GM18867 (cell line): ENCODE measurements at regions not wholly inside any gene's neighbourhood (a gene's known extent, or its start where the extent isn't known, plus 50 kb on each side); places are given as distances from the start of the nearest gene placed in this dataset.
"Not testable (repeated sequence)": the region's sequence is repeated elsewhere in the genome, so short reads cannot be mapped to it uniquely, and the experiment has no call there.

Experiments used
- ATAC-seq: cut with Tn5 transposase; IDR thresholded peaks from one replicate; pipeline ENCODE4 v1.9.1; 2021; ENCODE audit warnings: mild to moderate bottlenecking, moderate library complexity; ENCODE audit not compliant: unreplicated experiment

DNA sequence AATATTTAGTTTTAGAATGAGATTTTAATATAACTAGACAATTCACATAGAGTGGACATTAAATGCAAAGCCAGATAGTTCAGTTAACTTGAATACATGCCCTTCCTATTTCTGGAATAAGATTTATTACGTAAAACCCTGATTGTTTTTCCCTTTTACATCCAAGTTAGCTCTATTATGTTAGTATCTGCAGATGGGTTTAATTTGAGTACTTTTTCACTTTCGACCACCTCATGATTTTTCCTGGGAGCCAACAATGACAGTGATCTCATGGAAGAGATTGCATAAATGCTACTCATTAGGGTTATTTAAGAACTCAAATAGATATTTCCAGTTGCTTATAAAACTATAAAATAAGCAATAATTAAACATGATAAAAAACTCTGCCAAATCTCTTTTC is 199.4 kb upstream of the PTGFR start:
- no peak for ATAC-seq

DNA sequence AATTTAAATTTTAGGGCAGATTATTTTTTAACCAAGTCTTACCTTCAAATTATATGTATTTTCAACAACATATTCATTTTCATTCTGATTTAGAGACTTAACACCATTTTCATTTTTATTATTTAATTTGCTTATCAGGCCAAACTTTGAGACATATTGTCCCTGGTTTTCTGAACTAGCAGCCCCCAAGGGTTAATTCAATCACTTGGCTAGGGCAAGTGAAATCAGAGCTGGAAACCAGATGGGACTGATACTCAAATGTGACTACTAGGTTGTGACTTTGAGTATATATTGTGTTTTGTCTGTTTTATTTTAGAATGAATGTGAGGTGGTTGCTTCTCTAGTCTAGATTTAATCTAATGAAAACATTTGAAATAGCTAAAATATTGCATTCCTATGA is 198.9 kb upstream of the PTGFR start:
- no peak for ATAC-seq

DNA sequence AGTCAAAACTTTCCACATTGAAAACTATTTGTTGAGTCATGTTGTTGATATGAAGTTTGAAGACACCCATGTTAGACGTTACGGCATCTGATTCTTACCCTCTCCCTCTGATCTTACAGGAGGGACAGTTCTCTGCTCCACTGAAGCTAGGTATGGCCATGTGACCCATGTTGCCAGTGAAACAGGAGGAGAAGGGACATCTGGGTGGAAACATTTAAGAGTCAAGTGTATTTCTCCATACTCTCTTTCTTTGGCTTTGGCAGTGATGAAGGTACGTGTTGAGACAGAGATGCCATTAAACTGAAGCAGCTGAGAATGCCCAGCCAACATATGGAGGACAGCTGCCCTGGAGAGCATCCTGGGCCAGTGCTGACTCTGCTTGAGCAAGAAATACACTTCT is 198.4 kb upstream of the PTGFR start:
- no peak for ATAC-seq

DNA sequence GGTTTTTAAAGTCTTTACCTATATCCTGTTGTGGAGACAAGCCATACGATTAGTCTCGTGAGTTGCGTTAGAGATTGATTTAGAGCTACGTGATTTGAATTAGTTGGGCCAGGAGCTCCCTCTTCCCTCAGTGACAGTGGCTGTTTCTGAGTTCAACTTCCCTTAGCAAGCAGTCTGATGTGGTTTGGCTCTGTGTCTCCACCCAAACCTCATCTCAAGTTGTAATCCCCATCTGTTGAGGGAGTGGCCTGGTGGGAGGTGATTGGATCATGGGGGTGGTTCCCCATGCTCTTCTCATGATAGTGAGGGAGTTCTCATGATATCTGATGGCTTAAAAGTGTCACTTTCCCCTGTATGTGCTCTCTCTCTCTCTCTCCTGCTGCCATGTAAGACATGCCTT is 192.9 kb upstream of the PTGFR start:
- ATAC-seq: no peak

- ATAC-seq: no peak
Measured at GRCh38 chr1:78298349-78298748, 192.4 kb upstream of the PTGFR start.

DNA sequence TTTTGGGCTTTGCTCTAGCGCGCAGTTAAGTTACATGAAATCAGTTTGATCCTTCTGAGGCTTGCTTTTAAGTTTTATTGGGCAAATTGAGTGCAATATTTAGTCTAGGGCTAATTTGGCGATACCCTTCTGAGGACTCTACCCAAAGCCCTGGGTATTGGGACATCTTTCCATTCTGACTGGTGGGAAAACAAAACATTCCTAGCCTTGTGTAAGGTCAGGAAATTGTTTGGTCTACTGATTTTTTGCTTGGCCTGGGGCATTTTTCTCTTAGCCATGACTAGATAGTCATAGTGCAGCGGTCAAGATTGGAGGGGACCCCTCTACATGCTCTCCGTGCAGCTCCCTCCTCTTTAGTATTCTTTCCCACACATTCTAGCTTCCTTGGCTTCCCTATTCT is 189.6 kb upstream of the PTGFR start:
- no peak for ATAC-seq

DNA sequence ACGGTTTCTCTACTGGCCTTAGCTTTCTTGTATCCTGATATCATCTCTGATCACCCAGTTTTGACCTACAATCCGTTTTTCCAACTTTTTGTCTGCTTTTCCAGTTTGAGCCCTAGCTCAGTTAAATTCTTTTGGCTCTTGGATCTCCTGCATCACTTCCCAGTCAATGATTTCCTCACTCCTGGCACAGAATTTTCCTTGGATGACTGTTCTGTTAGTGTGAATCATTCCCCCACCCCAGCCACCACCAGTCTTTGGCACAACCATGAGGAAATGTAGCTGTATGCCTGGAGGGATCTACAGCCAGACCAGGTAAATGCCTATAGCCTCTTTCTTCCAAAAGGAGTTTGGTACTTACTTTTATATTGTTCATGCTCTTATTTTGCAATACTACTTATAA is 187.2 kb upstream of the PTGFR start:
- no peak for ATAC-seq

GRCh38 chr1:78304341-78304740 is 186.4 kb upstream of the PTGFR start:
- ATAC-seq: no peak

- no peak for ATAC-seq
Measured at GRCh38 chr1:78304761-78305160, 186.0 kb upstream of the PTGFR start.

DNA sequence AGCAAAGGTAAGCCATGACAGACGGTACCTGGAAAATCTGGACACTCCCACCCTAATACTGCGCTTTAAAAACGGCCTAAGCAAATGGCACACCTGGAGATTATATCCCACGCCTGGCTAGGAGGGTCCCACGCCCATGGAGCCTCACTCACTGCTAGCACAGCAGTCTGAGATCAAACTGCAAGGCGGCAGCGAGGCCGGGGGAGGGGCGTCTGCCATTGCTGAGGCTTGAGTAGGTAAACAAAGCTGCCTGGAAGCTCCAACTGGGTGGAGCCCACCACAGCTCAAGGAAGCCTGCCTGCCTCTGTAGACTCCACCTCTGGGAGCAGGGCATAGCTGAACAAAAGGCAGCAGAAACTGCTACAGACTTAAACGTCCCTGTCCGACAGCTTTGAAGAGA is 180.5 kb upstream of the PTGFR start:
- not testable (repeated sequence) for ATAC-seq

- ATAC-seq: no peak
Measured at GRCh38 chr1:78318011-78318410, 172.8 kb upstream of the PTGFR start.

- ATAC-seq: no peak
Measured at GRCh38 chr1:78319603-78320002, 171.2 kb upstream of the PTGFR start.

DNA sequence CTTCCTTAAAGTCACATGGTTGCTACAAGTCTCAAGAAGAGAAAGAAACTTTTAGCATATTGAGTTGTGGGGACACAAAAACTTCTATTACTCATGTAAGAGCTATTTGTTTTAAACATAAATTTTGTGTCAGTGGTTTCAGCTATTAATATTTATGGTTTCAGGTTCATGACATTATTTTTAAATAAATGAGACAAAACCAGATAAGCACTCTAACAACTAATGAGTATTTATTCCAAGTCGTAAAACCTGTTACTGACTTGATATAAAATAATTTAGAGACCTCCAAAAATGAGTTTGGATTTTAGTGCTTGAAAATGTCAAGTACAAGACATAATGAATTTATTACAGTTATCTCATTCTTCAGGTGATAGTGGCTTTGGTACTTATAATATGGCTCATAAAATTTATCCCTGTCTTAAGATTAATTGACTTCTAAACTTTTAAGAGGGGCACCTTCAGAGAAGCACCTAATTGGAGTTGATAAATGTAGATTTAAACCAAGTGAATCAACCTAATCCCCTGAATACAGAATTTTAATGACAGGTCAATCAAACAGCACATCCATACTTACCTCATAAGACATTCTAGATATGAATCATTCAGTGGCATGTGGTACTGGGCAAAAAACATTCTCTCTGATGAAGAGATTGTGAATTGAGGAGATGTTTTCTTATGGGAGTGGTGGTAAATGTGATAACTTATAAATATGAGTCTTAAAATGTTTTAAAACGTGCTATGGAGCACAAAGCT is 167.7 kb upstream of the PTGFR start:
- no peak for ATAC-seq

GRCh38 chr1:78325293-78325692 is 165.5 kb upstream of the PTGFR start:
- ATAC-seq: no peak

DNA sequence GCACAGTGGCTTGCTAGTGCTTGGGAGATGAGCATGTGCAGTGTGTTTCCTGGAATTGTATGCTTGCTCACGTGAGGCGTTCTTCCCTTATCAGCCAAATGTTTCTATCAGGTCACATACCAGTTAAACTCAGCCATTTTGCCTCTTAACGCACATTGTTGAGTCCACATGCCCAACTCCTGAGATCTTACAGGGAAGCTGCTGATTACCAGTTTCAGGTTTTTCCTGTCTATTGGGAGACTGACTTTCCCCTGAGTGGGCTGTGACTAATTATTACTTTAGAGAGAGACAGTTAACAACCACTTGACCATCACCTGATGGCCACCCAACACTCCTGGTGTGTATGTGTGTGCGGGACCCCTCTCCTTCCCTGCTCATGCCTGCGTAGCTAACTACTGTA is 161.3 kb upstream of the PTGFR start:
- no peak for ATAC-seq

GRCh38 chr1:78331799-78332198 is 159.0 kb upstream of the PTGFR start:
- ATAC-seq: no peak

- ATAC-seq: peak; percentile 94
Measured at GRCh38 chr1:78333502-78333901, 157.3 kb upstream of the PTGFR start.

- no peak for ATAC-seq
Measured at GRCh38 chr1:78334114-78334513, 156.7 kb upstream of the PTGFR start.

- no peak for ATAC-seq
Measured at GRCh38 chr1:78334952-78335351, 155.8 kb upstream of the PTGFR start.

- ATAC-seq: not testable (repeated sequence)
Measured at GRCh38 chr1:78336751-78337150, 154.0 kb upstream of the PTGFR start.

- no peak for ATAC-seq
Measured at GRCh38 chr1:78339490-78339889, 151.3 kb upstream of the PTGFR start.

DNA sequence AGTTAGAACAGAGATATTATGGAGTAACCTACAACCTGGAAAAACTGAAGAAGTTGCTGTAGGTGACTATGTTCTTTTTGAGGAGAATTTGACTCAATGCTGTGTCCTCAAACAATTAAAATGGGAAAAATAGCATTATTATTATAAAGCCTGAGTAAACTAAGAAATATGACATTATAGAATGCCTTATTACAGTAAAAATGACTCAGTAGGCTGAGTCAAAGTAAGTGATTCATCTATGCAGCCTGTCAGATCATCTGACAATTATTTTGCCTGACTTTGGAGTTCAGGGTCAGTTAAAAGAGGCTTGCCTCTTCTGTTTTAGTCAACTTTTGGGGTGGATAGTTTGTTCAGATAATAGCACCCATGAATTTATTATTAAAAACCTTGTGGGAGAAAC is 150.8 kb upstream of the PTGFR start:
- no peak for ATAC-seq
